Left ventricle myocardium inferior (tissue), 1 donor: ENCODE measurements at regions not wholly inside any gene's neighbourhood (a gene's known extent, or its start where the extent isn't known, plus 50 kb on each side); places are given as distances from the start of the nearest gene placed in this dataset.

ENCODE experiments used
- DNase-seq: peaks from one replicate; pipeline ENCODE4 v3.0.0-alpha.2; 2020
- H3K27ac ChIP-seq: fragments of 200-600 bp; replicated peaks from 2 replicates; pipeline ENCODE4 v1.8.0; 2021
- H3K27me3 ChIP-seq: fragments of 200-600 bp; 2 replicates; pipeline ENCODE4 v1.8.0; 2021; ENCODE audit warnings: low read depth
- H3K36me3 ChIP-seq: fragments of 200-600 bp; 2 replicates; pipeline ENCODE4 v1.8.0; 2021
- H3K4me1 ChIP-seq: fragments of 200-600 bp; 2 replicates; pipeline ENCODE4 v1.8.0; 2021
- H3K4me3 ChIP-seq: fragments of 200-600 bp; 2 replicates; pipeline ENCODE4 v1.8.0; 2021; ENCODE audit warnings: mild to moderate bottlenecking, moderate library complexity
- H3K9me3 ChIP-seq: fragments of 200-600 bp; replicated peaks from 2 replicates; pipeline ENCODE4 v1.8.0; 2021
- CTCF ChIP-seq: fragments of 200-600 bp; IDR thresholded peaks from 2 replicates; pipeline ENCODE4 v1.8.0; 2021; ENCODE audit warnings: antibody characterized with exemption, mild to moderate bottlenecking, borderline replicate concordance
- intact Hi-C: fragments of 100-400 bp; cut with micrococcal nuclease; formaldehyde crosslinking; loops from one replicate; pipeline ENCODE4 v1.11.0; 2022
- donor health status: DM: no; HTN: yes; CAD: no; lungs with severe emphysema.

- Histone ChIP-seq H3K4me1 (no peaks in the 10 kb centered on the region), H3K27ac (no peak overlapping the region), H3K36me3 (no peaks in the 10 kb centered on the region), H3K9me3 (no peaks in the 10 kb centered on the region), H3K27me3 (no peaks in the 10 kb centered on the region), H3K4me3 (no peak overlapping the region)
- TF ChIP-seq CTCF: peak; percentile 64
- no peak for DNase-seq
- intact Hi-C loops: no loop called here
Measured at GRCh38 chr3:148075771-148076716, 621.7 kb upstream of the AGTR1 start.

- H3K4me1 ChIP-seq: no peaks in the 10 kb centered on the region
- no peaks in the 10 kb centered on the region for H3K36me3 ChIP-seq
- H3K27me3 ChIP-seq: no peaks in the 10 kb centered on the region
Measured at GRCh38 chr3:148077318-148077923, 620.3 kb upstream of the AGTR1 start.

GRCh38 chr3:148077965-148078364, 619.7 kb upstream of the AGTR1 start:
- no peak overlapping the region for H3K4me3 ChIP-seq
- H3K4me1 ChIP-seq: no peaks in the 10 kb centered on the region
- H3K27ac ChIP-seq: no peak overlapping the region
- DNase-seq: no peak
- H3K9me3 ChIP-seq: no peaks in the 10 kb centered on the region
- H3K27me3 ChIP-seq: no peaks in the 10 kb centered on the region
- H3K36me3 ChIP-seq: no peaks in the 10 kb centered on the region
- no peak for TF ChIP-seq CTCF
- intact Hi-C loops: no loop called here

More at GRCh38 chr3:148077318-148077923, 620.3 kb upstream of the AGTR1 start:
- intact Hi-C loops: no loop called here
- DNase-seq: no peak
- peak; percentile 59 for TF ChIP-seq CTCF
- no peak overlapping the region for H3K27ac ChIP-seq
- H3K4me3 ChIP-seq: no peak overlapping the region
- no peaks in the 10 kb centered on the region for H3K9me3 ChIP-seq

- no peak overlapping the region for H3K4me3 ChIP-seq
- no peaks in the 10 kb centered on the region for H3K4me1 ChIP-seq
- no peak for DNase-seq
- H3K9me3 ChIP-seq: no peaks in the 10 kb centered on the region
- intact Hi-C loops: no loop called here
- no peak for TF ChIP-seq CTCF
- no peaks in the 10 kb centered on the region for H3K36me3 ChIP-seq
- no peak overlapping the region for H3K27ac ChIP-seq
- no peaks in the 10 kb centered on the region for H3K27me3 ChIP-seq
Measured at GRCh38 chr3:148078658-148079057, 619.0 kb upstream of the AGTR1 start.

GRCh38 chr3:148079370-148079769, 618.3 kb upstream of the AGTR1 start:
- H3K4me3 ChIP-seq: no peak overlapping the region
- H3K27ac ChIP-seq: no peak overlapping the region
- no peaks in the 10 kb centered on the region for H3K27me3 ChIP-seq
- intact Hi-C loops: no loop called here
- no peaks in the 10 kb centered on the region for H3K9me3 ChIP-seq
- H3K36me3 ChIP-seq: no peaks in the 10 kb centered on the region
- no peak for TF ChIP-seq CTCF
- H3K4me1 ChIP-seq: no peaks in the 10 kb centered on the region
- DNase-seq: no peak
